KBM-7 (cell line): ENCODE measurements at regions not wholly inside any gene's neighbourhood (a gene's known extent, or its start where the extent isn't known, plus 50 kb on each side); places are given as distances from the start of the nearest gene placed in this dataset.
"Not testable (repeated sequence)": the region's sequence is repeated elsewhere in the genome, so short reads cannot be mapped to it uniquely, and the experiment has no call there.

Source experiments
- DNase-seq: peaks from one replicate; pipeline ENCODE4 v3.0.0-alpha.2; 2015
- in situ Hi-C: fragments of 300-500 bp; cut with MboI; formaldehyde crosslinking; loops from 2 replicates; pipeline ENCODE4 v1.14.3; 2020; ENCODE audit warnings: low sequenced_read_pairs, low pct_unique_long_range_greater_than_20kb, mixed read lengths

- in situ Hi-C loops: no loop called here
- DNase-seq: no peak
These were observed 177.7 kb downstream of the SMAD6 start for GRCh38 chr15:66879531-66880368.

- DNase-seq: no peak
- in situ Hi-C loops: no loop called here
These were observed 178.5 kb downstream of the SMAD6 start for GRCh38 chr15:66880380-66881155.

GRCh38 chr15:66881173-66881905 is 179.3 kb downstream of the SMAD6 start:
- in situ Hi-C loops: no loop called here
- DNase-seq: no peak

- in situ Hi-C loops: no loop called here
These were observed 180.4 kb downstream of the SMAD6 start for GRCh38 chr15:66882251-66883020.

GRCh38 chr15:66883284-66883911 is 181.4 kb downstream of the SMAD6 start:
- no peak for DNase-seq
- in situ Hi-C loops: no loop called here

More at GRCh38 chr15:66882251-66883020, 180.4 kb downstream of the SMAD6 start:
- DNase-seq: no peak

GRCh38 chr15:66884115-66884622 is 181.2 kb upstream of the SMAD3 start:
- no peak for DNase-seq
- in situ Hi-C loops: no loop called here

GRCh38 chr15:66884661-66885237 is 180.7 kb upstream of the SMAD3 start:
- no peak for DNase-seq
- in situ Hi-C loops: no loop called here

GRCh38 chr15:66885281-66885915 is 180.0 kb upstream of the SMAD3 start:
- in situ Hi-C loops: no loop called here

GRCh38 chr15:66886241-66886675 is 179.1 kb upstream of the SMAD3 start:
- DNase-seq: no peak
- in situ Hi-C loops: no loop called here

More at GRCh38 chr15:66885281-66885915, 180.0 kb upstream of the SMAD3 start:
- DNase-seq: no peak

- in situ Hi-C loops: no loop called here
- no peak for DNase-seq
These were observed 178.6 kb upstream of the SMAD3 start for GRCh38 chr15:66886686-66887273.

- in situ Hi-C loops, DNase-seq: not testable (repeated sequence)
These were observed 176.1 kb upstream of the SMAD3 start for GRCh38 chr15:66889298-66889697.

- no peak for DNase-seq
These were observed 173.6 kb upstream of the SMAD3 start for GRCh38 chr15:66891776-66892175.

GRCh38 chr15:66893294-66893693 is 172.1 kb upstream of the SMAD3 start:
- in situ Hi-C loops: no loop called here

More at GRCh38 chr15:66891776-66892175, 173.6 kb upstream of the SMAD3 start:
- in situ Hi-C loops: no loop called here

GRCh38 chr15:66894363-66894762 is 171.0 kb upstream of the SMAD3 start:
- in situ Hi-C loops: no loop called here
- DNase-seq: no peak

More at GRCh38 chr15:66893294-66893693, 172.1 kb upstream of the SMAD3 start:
- no peak for DNase-seq

GRCh38 chr15:66894986-66895780 is 170.2 kb upstream of the SMAD3 start:
- DNase-seq: no peak
- in situ Hi-C loops: no loop called here

GRCh38 chr15:66895794-66896453 is 169.5 kb upstream of the SMAD3 start:
- in situ Hi-C loops: no loop called here
- no peak for DNase-seq
